ENCODE measurements at regions not wholly inside any gene's neighbourhood (a gene's known extent, or its start where the extent isn't known, plus 50 kb on each side); places are given as distances from the start of the nearest gene placed in this dataset.
"Not testable (repeated sequence)": the region's sequence is repeated elsewhere in the genome, so short reads cannot be mapped to it uniquely, and the experiment has no call there.

DNA sequence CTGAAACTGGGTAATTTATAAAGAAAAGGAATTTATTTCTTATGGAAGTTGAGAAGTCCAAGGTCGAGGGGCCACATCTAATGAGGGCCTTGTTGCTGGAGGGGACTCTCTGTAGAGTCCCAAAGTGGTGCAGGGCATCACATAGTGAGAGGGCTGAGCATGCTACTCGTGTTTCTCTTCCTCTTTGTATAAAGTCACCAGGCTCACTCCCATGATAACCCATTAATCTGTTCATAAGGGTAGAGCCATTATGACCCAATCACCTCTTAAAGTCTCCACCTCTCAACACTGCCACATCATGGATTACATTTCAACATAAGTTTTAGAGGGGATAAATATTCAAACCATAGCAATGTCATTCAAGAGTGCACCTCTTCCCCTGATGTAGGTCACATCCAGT lies 79.1 kb upstream of the ATP2B1 start:
- no peak for DNase-seq

DNA sequence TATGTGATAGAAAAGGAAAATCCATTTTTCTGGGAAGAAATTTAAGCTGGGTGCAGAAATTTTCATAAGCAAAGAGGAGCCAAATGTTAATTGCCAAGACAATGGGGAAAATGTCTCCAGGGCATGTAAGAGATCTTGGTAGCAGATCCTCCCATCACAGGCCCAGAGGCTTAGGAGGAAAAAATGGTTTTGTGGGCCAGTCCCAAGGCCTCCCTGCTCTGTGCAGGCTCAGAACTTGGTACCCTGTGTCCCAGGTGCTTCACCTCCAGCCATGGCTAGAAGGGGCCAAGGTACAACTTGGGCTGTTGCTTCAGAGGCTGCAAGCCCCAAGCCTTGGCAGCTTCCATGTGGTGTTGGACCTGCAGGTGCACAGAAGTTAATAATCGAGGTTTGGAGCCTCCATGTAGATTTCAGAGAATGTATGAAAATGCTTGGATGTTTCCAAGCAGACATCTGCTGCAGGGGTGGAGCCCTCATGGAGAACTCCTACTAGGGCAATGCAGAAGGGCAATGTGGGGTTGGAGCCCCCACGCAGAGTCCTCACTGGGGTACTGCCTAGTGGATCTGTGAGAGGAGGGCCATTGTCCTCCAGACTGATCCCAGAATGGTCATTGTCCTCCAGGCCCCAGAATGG lies 77.7 kb upstream of the ATP2B1 start:
- DNase-seq = no peak

DNA sequence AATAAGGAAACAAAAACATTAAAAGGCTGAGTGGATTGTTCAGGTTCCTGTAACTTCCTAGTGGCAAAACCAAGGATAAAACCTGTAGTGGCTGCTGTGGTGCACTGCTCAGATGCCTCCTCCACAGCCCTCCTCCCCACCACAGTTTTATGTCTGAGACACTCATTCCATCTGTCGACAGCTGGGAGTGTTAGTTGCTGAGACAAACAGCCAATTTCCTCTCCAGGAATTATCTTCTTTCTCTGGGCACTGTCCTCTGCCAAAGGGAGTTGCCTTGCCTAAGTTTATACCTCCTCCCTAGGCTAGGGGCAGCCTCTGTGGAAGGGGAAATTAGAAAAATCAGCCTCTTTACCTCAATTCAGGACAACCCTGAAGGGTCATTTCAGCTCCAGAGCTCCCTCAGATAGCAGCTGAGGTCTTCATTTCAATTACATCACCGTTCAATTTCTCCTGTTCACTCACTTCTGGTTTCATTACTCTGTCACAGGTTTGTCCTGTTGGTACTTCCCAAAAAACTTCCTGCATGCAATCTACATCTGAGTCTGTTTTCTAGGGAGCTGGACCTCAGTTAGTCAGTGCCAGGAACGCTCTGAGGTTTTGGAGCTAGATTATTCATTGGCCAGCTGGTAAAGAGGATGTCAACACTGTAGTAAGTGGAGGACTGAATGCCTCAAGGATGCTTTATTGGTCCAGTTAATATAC lies 74.9 kb upstream of the ATP2B1 start:
- DNase-seq = no peak

DNA sequence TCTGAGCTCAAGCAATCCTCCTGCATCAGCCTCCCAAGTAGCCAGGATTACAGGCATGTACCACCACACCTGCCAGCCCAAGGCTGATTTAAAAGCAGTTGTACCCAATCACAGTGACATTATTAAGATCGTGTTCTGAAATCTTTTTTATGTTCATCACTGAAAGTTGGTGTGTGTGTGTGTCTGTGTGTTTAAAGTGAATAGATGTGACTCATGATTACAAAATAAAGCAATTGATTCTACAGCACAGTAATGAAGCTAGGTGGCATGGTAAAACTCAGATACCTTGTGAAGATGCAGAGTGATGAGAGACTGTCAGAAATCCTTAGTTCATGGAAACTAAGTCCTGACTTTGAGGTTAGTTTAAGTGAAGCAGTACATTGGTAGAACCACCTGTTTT lies 74.2 kb upstream of the ATP2B1 start:
- DNase-seq = no peak

DNA sequence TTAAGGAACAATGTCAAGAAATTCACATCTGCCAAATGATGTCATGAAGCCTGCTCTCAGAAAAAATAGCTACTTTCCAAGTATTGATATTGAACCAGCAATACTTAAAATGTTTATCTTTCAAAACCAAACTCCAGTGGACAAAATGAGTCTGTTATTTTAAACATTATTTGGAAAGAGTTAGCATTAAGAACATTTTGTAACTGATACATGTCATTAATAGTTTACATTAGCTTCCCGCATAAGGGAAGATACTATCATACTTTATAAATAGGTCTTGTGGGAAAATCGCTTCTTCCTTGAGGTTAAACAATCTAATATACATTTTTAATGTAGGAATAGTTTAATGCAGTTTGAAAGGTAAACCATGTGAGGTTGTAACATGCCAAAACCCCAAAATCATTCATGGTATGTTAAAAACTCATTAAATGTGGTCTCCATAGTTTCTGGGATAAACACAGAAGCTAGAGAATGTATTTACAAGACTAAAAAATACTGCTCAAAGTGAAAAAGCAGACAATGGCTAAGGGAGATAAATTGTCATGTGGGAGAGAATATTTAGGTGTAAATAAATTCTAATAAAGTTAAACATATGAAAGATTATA lies 73.4 kb upstream of the ATP2B1 start:
- DNase-seq = no peak

DNA sequence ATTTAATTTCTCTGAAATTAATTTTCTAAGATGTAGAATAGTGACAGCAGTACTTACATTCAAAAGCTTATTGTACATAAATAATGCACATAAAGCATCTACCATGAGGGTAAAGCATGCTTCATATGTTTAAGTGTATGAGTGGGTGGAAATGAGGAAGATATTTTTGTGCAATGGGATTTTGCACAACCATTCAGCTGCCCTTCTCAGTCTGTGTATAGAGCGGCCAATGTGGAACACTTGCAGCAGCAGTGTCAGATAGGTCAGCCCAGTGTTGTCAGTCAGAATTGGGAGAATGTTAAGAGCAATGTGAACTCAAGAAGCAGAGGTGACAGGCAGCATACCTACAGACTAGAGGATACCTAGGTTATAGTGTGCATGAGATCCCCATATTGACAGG lies 72.5 kb upstream of the ATP2B1 start:
- no peak for DNase-seq

DNA sequence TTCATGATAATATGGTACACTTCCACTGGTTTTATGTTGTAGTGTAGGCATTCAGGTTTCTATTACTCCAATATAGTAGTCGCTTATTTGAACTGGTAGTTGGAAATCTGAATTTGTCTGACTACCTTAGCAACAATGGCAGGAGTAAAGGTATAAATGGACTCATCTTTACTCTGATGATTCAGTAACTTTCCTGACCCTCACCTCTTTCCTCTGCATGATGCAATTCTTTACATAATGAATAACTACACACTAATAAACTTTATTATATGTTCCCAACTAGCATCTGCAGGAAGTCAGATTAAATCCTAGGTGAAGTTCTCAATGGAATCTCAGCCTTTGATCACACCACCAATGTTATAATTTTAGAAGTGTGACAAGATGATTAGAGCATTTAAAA lies 70.5 kb upstream of the ATP2B1 start:
- DNase-seq = no peak

DNA sequence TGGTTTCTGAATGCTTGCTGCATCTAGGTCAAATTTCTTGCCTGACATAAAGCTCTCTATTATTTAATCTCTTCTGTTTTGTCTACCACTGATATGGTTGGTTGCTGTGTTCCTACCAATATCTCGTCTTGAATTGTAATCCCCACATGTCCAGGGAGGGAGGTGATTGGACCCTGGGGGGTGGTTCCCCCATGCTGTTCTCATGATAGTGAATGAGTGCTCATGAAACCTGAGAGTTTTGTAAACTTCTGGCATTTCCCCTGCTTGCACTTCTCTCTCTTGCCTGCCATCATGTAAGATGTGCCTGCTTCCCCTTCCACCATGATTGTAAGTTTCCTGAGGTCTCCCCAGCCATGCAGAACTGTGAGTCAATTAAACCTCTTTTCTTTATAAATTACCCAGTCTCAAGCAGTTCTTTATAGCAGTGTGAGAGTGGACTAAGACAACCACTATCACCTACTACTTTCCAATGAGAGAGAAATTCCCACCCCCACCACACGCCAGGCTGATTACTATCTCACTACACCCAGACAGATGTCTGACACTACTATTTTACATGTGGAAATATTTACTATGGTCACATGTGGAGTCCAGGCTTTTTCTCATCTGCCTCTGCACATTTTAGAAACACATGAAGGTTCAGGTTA lies 69.2 kb upstream of the ATP2B1 start:
- no peak for DNase-seq

DNA sequence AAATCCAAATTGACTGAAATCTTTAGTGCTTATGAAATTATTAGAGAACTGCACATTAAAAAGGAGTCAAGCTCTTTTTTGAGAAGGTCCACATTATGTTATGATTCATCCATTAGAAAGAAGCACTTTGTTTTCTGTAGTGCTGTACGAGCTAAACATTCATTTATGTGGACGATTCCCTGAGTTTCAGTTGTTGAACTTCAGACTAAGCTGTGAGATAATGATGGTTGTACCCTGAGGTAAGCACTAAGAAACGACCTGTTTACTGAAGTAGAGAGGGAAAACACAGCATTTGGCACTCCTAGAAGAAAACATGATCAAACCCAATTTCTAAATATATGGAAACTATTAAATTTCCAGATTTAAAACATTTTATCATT lies 67.3 kb upstream of the ATP2B1 start:
- DNase-seq = no peak

DNA sequence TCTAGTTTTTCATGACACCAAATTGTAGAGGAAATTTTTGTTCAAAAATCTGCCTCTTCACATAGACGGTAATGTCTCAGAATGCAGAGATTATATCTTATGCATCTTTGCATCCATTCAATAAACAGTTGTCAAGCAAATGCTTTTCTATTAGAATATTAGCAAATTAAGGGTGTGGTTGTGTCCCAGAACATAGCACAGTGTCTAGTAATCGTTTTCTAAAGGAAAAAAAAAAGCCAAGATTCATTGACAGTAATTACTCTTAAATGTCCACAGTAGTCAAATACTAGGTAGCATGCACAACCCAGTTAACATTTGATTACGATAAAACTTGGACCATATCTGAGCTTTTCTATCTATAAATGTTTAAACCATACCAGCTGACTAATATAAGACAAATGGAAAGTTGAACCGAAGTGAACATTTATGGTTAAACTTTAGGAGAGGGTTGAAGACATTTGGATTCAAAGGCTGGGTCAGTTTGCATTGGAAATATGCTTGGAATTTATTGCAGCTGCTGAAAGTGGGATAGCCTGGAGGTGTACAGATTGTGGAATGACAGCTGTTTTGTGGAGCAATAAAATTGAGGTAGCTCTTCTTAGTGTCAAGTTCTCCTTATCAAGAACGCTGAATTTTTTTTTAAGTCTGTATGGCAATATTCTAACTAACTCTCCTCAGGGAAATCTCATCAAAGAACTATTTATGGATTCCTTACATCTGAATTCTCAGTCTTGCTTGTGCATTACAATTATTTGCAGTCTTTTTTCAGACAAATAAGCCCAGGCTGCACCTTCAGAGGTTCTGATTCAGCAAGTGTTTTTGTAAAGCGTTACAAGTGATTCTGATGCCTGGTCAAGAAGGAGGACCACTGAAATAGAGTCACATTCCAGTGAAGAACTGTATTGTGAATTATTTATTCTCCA lies 66.7 kb upstream of the ATP2B1 start:
- no peak for DNase-seq

DNA sequence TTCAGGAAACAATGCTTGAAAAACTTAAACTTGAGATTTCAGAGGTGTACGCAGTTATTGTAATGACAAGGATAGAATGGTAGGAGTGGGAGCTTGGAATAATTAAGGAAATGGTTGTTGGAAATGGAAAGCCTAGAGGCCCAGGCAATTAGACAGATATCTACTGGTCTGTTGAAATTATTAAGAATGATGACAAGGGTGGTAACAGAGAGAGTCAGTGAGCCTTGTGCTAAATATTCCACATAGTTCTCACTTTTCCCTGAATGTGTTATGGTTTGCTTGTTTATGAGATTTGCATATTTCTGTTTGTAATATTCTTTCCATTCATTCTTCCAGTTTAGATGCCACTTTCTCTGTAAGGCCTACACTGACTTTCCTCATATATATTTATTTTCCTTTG lies 66.0 kb upstream of the ATP2B1 start:
- DNase-seq = no peak

DNA sequence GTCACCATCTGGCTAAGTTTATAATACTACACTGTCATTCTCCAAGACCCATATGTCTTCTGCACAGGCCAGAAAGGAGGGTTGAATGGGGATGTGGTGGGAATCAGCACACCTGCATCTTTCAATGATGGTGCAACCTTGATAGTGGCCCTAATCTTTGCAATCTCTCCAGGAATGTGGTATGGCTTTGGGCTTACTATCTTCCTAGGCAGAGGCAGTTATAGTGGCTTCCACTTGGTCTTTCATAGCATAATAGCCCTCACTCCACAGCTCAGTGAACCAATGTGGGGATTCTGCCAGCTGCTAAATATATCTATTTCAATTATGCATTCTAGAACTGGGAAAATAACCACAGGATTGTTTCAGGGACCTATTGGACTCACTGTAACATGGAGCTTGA lies 61.8 kb upstream of the ATP2B1 start:
- no peak for DNase-seq

DNA sequence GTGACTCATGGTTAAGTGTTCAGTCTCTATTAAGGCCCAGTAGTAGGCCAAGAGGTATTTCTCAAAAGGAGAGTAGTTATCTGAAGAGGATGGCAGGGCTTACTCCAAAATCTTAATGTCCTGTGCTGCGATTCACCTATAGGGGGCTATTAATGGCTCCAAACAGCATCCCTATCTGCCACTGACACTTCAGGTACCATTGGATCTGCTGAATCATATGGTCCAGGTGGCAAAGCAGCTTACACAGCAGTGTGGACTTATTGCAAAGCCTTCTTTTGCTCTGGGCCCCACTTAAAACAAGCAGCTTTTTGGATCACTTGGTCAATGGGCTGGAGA lies 60.8 kb upstream of the ATP2B1 start:
- DNase-seq = no peak

DNA sequence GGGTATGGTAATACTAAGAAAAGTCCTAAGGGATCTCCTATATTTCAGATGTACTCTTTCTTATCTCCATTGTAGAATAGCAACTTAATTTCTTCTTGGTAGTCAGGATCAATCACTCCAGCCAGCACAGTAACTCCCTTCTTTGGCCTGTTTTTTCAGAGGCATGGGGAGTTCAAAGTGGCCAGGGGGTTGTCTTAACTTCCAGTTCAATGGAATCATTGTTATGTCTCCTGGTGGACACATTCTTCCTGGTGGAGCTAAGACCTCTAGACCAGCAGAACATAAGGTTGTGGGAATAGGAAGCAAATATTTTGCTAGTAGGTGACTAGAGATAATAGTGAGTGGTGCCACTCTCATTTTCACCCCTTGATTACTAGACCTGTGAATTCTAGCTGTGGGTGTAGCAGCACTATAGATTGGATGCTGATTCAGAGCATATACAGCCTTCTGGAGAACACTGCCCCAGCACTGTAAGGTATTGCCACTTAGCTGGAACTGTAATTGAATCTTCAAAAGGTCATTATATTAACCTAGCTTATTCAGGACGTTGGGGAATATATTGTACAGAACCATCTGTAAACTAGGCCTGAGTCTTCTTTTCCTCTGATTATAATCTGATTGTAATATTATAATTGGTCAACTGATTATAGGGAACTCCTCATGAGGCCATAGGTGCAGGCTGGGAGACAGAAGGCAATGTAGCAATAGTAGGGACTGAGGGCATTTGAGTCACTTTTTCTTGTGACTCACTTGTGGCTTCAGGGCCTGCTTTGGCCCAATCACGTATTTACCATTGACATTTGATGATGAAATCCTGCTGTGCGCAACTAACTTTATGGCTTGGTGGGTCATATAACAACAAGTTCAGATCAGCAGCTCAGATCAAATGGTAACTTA lies 60.2 kb upstream of the ATP2B1 start:
- peak; percentile 62 for DNase-seq

DNA sequence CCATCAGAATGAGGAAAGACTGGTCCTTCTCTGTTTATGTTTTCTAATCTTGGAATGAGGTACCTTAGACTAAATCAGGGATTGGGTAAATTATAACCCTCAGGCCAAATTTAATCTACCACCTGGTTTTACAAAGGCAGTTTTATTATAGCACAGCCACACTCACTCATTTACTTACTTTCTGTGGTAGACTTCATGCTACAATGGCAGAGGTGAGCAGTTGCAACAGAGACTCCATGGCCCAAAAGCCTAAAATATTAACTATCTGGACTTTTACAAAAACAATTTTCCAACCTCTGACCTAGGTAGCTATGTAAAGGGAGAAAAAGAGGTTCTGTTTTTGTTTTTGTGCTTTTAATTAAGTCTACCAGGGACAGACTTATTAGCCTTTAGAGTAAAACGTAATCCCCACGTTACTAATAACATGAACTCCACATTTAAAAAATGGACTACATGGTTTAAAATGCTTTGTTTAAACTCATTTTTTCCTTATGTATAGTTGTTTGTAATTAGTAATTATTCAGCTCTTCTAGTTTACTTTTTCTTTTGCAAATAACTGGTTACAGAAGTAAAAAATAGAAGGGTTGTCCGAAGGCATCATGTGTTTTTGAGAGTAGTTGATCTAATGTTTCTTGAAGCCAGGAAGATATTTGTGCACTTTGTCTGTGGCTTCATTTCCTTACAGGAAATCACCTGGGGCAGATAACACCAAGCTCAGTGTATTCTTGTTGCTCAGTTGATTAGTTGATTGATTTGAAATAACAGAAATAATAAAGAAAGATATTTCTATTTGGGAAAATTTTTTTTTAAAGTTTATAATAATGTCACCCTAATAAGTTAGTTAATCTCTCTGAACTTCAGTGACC lies 57.6 kb upstream of the ATP2B1 start:
- no peak for DNase-seq

DNA sequence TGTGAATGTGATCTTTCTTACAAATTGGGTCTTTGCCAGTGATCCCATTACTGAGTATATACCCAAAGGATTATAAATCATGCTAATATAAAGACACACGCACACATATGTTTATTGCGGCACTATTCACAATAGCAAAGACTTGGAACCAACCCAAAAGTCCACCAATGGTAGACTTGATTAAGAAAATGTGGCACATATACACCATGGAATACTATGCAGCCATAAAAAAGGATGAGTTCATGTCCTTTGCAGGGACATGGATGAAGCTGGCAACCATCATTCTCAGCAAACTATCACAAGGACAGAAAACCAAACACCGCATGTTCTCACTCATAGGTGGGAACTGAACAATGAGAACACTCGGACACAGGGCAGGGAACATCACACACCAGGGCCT lies 55.5 kb upstream of the ATP2B1 start:
- DNase-seq = not testable (repeated sequence)

DNA sequence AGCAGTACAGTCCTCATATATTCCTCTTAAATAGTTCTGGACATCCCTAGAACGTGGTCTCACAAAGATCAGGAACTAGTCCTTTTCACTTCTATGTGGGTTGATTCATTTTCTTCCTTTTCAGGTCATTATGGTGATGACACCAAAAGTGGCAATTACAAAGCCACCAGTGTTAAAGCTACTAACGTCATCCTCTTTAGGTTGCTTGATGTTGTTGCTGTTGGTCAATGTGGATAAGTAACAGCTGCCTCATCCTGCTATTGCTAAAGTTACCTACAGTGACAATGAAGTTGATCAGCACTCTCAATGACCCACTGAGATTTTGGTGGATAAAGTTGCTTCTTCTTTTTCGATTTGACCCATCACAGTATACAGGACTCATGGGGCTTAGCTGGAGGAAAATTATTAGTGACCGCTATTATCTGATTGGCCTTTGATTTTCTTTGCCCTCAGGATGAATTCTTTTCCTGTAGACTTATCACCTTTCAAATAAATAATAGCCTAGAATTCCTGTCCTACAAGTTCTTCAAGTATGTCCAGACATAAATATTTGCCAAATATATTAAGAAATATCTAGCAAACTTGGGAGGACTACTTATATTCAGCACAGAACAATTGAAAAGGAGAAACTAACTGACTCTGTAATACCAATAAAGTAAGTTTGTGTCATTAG lies 54.0 kb upstream of the ATP2B1 start:
- DNase-seq = no peak

DNA sequence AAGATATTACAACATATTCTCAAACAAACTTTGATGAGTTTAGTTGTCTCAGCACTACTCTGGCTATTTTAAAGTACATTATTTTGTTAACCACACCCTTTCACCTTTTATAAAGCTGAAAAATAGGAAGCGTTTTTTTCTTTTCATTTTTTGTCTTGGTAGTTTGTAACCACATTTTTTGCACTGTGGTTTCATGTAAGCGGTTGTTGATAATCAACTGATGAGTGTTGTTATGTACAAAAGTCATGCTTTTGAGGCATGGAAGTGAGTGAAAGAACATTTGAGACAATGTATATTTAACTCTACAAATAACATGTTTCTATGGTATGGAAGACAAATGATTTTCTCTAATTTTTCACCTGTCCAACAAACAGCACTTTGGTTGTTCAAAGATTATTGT lies 52.1 kb upstream of the ATP2B1 start:
- DNase-seq = no peak
